ENCODE measurements at regions not wholly inside any gene's neighbourhood (a gene's known extent, or its start where the extent isn't known, plus 50 kb on each side); places are given as distances from the start of the nearest gene placed in this dataset.

GRCh38 chr5:77558266-77558665, 66.2 kb upstream of the WDR41 start:
- Histone ChIP-seq H3K4me1 (ENCODE audit: control insufficient read depth, extremely low read depth, insufficient read depth, low read length) (no peaks in the 10 kb centered on the region), H3K4me2 (ENCODE audit: extremely low read depth, insufficient read depth, low read length) (no peak overlapping the region), H3K9ac (ENCODE audit: insufficient read depth, low read length) (no peak overlapping the region), H3K79me2 (ENCODE audit: control insufficient read depth, insufficient read depth, low read length) (no peaks in the 10 kb centered on the region), H3K9me3 (ENCODE audit: control insufficient read depth, insufficient read depth, low read depth, low read length) (no peaks in the 10 kb centered on the region), H3K27me3 (ENCODE audit: control insufficient read depth, insufficient read depth, low read length) (no peaks in the 10 kb centered on the region), H3K27ac (ENCODE audit: insufficient read depth, low read length) (no peak overlapping the region), H3K4me3 (replicated peaks in 1 of 4; ENCODE audit: control extremely low read depth in 1 of 4, insufficient read depth in 1 of 4, low read depth in 3 of 4, low read length in 4 of 4) (no peak overlapping the region), H2AFZ (ENCODE audit: low read length) (no peak overlapping the region), H3K36me3 (ENCODE audit: control insufficient read depth, insufficient read depth, low read length) (no peaks in the 10 kb centered on the region), H4K20me1 (ENCODE audit: control insufficient read depth, extremely low read depth, insufficient read depth, low read length) (no peaks in the 10 kb centered on the region)
- TF ChIP-seq EZH2 (IDR thresholded peaks at IDR 0.05; ENCODE audit: low read length, missing control alignments) (no peak), CTCF (conservative IDR thresholded peaks at IDR 0.05 in 1 of 2, IDR thresholded peaks at IDR 0.05 in 1 of 2; ENCODE audit: low read depth in 1 of 2, low read length in 2 of 2) (no peak)
- no peak for DNase-seq (ENCODE audit: low read depth in 2 of 2)

- Histone ChIP-seq H3K4me1 (ENCODE audit: control insufficient read depth, extremely low read depth, insufficient read depth, low read length) (no peaks in the 10 kb centered on the region), H3K79me2 (ENCODE audit: control insufficient read depth, insufficient read depth, low read length) (no peaks in the 10 kb centered on the region), H3K9me3 (ENCODE audit: control insufficient read depth, insufficient read depth, low read depth, low read length) (no peaks in the 10 kb centered on the region), H3K27me3 (ENCODE audit: control insufficient read depth, insufficient read depth, low read length) (no peaks in the 10 kb centered on the region), H3K36me3 (ENCODE audit: control insufficient read depth, insufficient read depth, low read length) (no peaks in the 10 kb centered on the region), H4K20me1 (ENCODE audit: control insufficient read depth, extremely low read depth, insufficient read depth, low read length) (no peaks in the 10 kb centered on the region), H3K4me2 (ENCODE audit: extremely low read depth, insufficient read depth, low read length) (no peak overlapping the region), H3K9ac (ENCODE audit: insufficient read depth, low read length) (no peak overlapping the region), H3K4me3 (replicated peaks in 1 of 4; ENCODE audit: control extremely low read depth in 1 of 4, insufficient read depth in 1 of 4, low read depth in 3 of 4, low read length in 4 of 4) (no peak overlapping the region), H2AFZ (ENCODE audit: low read length) (no peak overlapping the region), H3K27ac (ENCODE audit: insufficient read depth, low read length) (no peak overlapping the region)
- DNase-seq (ENCODE audit: low read depth in 2 of 2), result peak in 1 of 2 donors; percentile 68
- TF ChIP-seq EZH2 (IDR thresholded peaks at IDR 0.05; ENCODE audit: low read length, missing control alignments) (no peak), CTCF (conservative IDR thresholded peaks at IDR 0.05 in 1 of 2, IDR thresholded peaks at IDR 0.05 in 1 of 2; ENCODE audit: low read depth in 1 of 2, low read length in 2 of 2) (no peak)
Observed at GRCh38 chr5:77550406-77550805, 58.3 kb upstream of the WDR41 start.

DNA sequence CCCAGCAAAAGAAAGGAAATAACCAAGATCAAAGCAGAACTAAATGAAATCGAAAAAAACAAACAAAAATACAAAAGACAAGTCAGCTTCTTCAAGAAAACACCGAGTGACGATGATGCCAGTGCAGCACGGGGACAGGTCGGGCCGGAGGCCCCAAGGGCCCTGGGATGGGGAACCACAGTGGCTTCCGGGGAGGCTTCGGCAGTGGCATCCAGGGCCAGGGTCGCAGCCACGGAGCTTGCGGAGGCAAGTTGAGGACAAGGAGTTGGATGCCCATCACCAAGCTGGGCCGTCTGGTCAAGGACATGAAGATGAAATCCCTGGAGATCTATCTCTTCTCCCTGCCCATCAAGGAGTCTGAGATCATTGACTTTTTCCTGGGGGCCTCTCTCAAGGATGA, 53.2 kb upstream of the WDR41 start:
- DNase-seq (ENCODE audit: low read depth in 2 of 2), result no peak
- Histone ChIP-seq H4K20me1 (ENCODE audit: control insufficient read depth, extremely low read depth, insufficient read depth, low read length) (no peaks in the 10 kb centered on the region), H3K9ac (ENCODE audit: insufficient read depth, low read length) (no peak overlapping the region), H2AFZ (ENCODE audit: low read length) (no peak overlapping the region), H3K27me3 (ENCODE audit: control insufficient read depth, insufficient read depth, low read length) (no peaks in the 10 kb centered on the region), H3K27ac (ENCODE audit: insufficient read depth, low read length) (no peak overlapping the region), H3K36me3 (ENCODE audit: control insufficient read depth, insufficient read depth, low read length) (no peaks in the 10 kb centered on the region), H3K9me3 (ENCODE audit: control insufficient read depth, insufficient read depth, low read depth, low read length) (no peaks in the 10 kb centered on the region), H3K4me1 (ENCODE audit: control insufficient read depth, extremely low read depth, insufficient read depth, low read length) (no peaks in the 10 kb centered on the region), H3K4me3 (replicated peaks in 1 of 4; ENCODE audit: control extremely low read depth in 1 of 4, insufficient read depth in 1 of 4, low read depth in 3 of 4, low read length in 4 of 4) (no peak overlapping the region), H3K79me2 (ENCODE audit: control insufficient read depth, insufficient read depth, low read length) (no peaks in the 10 kb centered on the region), H3K4me2 (ENCODE audit: extremely low read depth, insufficient read depth, low read length) (no peak overlapping the region)
- TF ChIP-seq CTCF (conservative IDR thresholded peaks at IDR 0.05 in 1 of 2, IDR thresholded peaks at IDR 0.05 in 1 of 2; ENCODE audit: low read depth in 1 of 2, low read length in 2 of 2) (no peak), EZH2 (IDR thresholded peaks at IDR 0.05; ENCODE audit: low read length, missing control alignments) (no peak)
